ENCODE measurements at regions not wholly inside any gene's neighbourhood (a gene's known extent, or its start where the extent isn't known, plus 50 kb on each side); places are given as distances from the start of the nearest gene placed in this dataset.
"Not testable (repeated sequence)": the region's sequence is repeated elsewhere in the genome, so short reads cannot be mapped to it uniquely, and the experiment has no call there.

DNA sequence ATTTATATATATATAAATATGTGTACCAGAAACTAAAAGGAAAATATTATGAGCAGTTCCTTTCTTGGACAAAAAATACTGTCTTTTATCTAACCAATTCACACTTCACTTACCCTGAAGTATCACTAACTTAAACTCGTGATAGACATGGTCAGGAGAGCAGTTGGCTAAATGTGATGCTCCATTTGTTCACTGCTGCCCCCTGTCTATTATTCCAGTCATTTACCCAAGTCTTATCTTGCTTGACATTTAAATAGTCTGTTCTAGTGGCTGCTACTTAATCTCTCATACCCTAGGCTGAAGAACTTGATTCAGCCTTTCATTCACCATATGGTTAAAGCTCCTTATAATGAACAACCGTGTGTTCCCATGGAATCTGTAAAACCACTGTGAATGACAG lies 789.6 kb upstream of the EYS start:
- DNase-seq (ENCODE audit: low read depth): no peak
- TF ChIP-seq, protein P1, sequence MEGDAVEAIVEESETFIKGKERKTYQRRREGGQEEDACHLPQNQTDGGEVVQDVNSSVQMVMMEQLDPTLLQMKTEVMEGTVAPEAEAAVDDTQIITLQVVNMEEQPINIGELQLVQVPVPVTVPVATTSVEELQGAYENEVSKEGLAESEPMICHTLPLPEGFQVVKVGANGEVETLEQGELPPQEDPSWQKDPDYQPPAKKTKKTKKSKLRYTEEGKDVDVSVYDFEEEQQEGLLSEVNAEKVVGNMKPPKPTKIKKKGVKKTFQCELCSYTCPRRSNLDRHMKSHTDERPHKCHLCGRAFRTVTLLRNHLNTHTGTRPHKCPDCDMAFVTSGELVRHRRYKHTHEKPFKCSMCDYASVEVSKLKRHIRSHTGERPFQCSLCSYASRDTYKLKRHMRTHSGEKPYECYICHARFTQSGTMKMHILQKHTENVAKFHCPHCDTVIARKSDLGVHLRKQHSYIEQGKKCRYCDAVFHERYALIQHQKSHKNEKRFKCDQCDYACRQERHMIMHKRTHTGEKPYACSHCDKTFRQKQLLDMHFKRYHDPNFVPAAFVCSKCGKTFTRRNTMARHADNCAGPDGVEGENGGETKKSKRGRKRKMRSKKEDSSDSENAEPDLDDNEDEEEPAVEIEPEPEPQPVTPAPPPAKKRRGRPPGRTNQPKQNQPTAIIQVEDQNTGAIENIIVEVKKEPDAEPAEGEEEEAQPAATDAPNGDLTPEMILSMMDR (IDR thresholded peaks at IDR 0.05; ENCODE audit: insufficient read depth, low read depth, low read length): no peak
- no peak overlapping the region for H3K4me3 ChIP-seq (ENCODE audit: low read depth, low read length)

DNA sequence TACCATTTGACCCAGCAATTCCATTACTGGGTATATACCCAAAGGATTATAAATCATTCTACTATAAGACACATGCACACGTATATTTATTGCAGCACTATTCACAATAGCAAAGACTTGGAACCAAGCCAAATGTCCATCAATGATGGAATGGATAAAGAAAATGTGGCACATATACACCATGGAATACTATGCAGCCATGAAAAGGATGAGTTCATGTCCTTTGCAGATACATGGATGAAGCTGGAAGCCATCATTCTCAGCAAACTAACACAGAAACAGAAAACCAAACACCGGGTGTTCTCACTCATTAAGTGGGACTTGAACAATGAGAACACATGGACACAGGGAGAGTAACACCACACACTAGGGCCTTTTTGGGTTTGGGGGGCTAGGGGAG lies 787.6 kb upstream of the EYS start:
- not testable (repeated sequence) for H3K4me3 ChIP-seq (ENCODE audit: low read depth, low read length); DNase-seq (ENCODE audit: low read depth)

DNA sequence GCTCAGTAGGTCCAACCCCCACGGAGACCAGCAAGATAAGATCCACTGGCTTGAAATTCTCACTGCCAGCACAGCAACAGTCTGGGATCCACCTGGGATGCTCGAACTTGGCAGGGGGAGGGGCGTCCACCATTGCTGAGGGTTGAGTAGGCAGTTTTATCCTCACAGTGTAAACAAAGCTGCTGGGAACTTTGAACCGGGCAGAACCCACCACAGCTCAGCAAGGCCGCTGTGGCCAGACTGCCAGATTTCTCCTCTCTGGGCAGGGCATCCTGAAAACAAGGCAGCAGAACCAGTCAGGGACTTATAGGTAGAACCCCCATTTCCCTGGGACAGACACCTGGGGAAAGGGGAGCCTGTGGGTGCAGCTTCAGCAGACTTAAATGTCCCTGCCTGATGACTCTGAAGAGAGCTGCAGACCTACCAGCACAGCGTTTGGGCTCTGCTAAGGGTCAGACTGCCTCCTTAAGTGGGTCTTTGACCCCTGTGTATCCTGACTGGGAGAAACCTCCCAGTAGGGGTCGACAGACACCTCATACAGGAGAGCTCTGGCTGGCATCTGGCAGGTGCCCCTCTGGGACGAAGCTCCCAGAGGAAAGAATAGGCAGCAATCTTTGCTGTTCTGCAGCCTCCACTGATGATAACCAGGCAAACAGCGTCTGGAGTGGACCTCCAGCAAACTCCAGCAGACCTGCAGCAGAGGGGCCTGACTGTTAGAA lies 782.4 kb upstream of the EYS start:
- TF ChIP-seq, protein P1 (IDR thresholded peaks at IDR 0.05; ENCODE audit: insufficient read depth, low read depth, low read length): no peak
- DNase-seq (ENCODE audit: low read depth): no peak

DNA sequence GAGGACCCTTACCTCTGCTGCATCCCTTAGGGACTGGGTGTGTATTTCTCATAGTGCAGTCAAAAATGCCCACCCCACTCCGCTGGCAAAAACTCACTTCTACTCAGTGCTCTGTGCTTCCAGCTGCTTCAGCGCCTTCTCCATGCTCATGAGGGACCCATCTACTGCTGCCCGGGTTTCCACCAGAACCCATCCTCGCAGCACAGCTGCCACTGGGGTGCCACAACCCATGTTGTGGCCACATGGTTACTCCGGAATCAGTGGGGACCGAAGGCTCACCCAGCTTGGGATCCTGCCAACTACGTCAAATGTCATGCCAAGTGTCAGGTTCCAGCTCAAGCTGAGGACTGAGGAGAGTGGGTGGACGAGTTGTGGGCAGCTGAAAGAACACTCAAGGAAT lies 774.2 kb upstream of the EYS start:
- no peak overlapping the region for H3K4me3 ChIP-seq (ENCODE audit: low read depth, low read length)
- TF ChIP-seq, protein P1 (IDR thresholded peaks at IDR 0.05; ENCODE audit: insufficient read depth, low read depth, low read length): no peak
- DNase-seq (ENCODE audit: low read depth): no peak

More for the DNA sequence above, 782.4 kb upstream of the EYS start:
- H3K4me3 ChIP-seq (ENCODE audit: low read depth, low read length): no peak overlapping the region

DNA sequence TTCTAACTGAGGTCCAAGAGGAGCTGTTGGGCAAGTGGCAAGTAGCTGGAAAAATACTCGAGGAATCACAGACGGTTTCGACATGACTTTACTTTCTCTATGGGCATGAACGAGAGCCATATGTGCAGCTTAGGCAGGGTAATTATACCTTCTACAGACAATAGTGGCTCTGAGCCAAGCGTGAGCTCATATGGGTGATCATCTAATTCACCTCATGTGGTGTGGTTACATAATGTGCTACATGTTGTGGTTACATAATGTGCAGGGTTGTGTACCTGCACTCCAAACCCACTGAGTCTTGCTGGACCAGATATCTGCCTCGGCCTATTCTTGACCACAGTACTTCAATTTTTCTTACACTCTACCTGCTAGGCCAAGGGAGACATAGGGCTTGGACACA lies 771.7 kb upstream of the EYS start:
- TF ChIP-seq, protein P1 (IDR thresholded peaks at IDR 0.05; ENCODE audit: insufficient read depth, low read depth, low read length): no peak
- H3K4me3 ChIP-seq (ENCODE audit: low read depth, low read length): no peak overlapping the region
- DNase-seq (ENCODE audit: low read depth): no peak

DNA sequence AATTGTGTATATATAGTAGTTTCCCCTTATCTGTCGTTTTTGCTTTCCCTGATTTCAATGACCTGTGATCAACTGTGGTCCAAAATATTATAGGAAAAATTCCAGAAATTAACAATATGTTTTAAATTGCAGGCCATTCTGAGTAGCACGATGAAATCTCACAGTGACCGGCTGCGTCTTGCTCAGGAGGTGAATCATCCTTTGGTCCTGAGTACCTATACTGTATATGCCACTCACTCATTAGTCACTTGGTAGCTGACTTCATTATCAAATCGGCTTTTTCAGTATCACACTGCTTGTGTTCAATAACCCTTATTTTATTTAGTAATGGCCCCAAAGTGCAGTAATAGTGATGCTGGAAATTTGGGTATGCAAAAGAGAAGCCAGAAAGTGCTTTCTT lies 728.3 kb upstream of the EYS start:
- TF ChIP-seq, protein P1 (IDR thresholded peaks at IDR 0.05; ENCODE audit: insufficient read depth, low read depth, low read length): no peak
- no peak overlapping the region for H3K4me3 ChIP-seq (ENCODE audit: low read depth, low read length)
- no peak for DNase-seq (ENCODE audit: low read depth)

DNA sequence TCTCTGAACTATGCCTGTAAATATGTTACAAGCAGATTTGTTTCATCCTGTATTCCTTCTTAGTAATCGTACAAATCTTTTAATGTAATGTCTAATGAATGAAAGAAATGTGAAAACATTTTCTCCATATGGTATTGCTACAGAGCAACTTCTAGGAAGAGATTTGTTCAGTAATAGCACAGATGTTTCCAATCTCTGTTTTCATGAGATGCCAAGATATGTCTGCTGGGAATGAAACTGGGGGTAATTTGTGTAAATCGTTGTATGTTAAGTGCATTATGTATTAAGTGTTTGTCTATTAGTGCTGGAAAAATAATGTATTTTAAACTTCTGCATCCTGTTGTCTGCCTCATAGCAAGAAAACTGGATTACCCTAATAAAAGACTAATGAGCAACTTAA lies 722.2 kb upstream of the EYS start:
- H3K4me3 ChIP-seq (ENCODE audit: low read depth, low read length): no peak overlapping the region
- peak; percentile 7 for DNase-seq (ENCODE audit: low read depth)
- TF ChIP-seq, protein P1 (IDR thresholded peaks at IDR 0.05; ENCODE audit: insufficient read depth, low read depth, low read length): no peak
